Left ventricle myocardium inferior (tissue), 1 donor: ENCODE measurements at regions not wholly inside any gene's neighbourhood (a gene's known extent, or its start where the extent isn't known, plus 50 kb on each side); places are given as distances from the start of the nearest gene placed in this dataset.
"Not testable (repeated sequence)": the region's sequence is repeated elsewhere in the genome, so short reads cannot be mapped to it uniquely, and the experiment has no call there.

Experiments
- DNase-seq: peaks from one replicate; pipeline ENCODE4 v3.0.0-alpha.2; 2020
- H3K27ac ChIP-seq: fragments of 200-600 bp; replicated peaks from 2 replicates; pipeline ENCODE4 v1.8.0; 2021
- H3K27me3 ChIP-seq: fragments of 200-600 bp; 2 replicates; pipeline ENCODE4 v1.8.0; 2021; ENCODE audit warnings: low read depth
- H3K36me3 ChIP-seq: fragments of 200-600 bp; 2 replicates; pipeline ENCODE4 v1.8.0; 2021
- H3K4me1 ChIP-seq: fragments of 200-600 bp; 2 replicates; pipeline ENCODE4 v1.8.0; 2021
- H3K4me3 ChIP-seq: fragments of 200-600 bp; 2 replicates; pipeline ENCODE4 v1.8.0; 2021; ENCODE audit warnings: mild to moderate bottlenecking, moderate library complexity
- H3K9me3 ChIP-seq: fragments of 200-600 bp; replicated peaks from 2 replicates; pipeline ENCODE4 v1.8.0; 2021
- CTCF ChIP-seq: fragments of 200-600 bp; IDR thresholded peaks from 2 replicates; pipeline ENCODE4 v1.8.0; 2021; ENCODE audit warnings: antibody characterized with exemption, mild to moderate bottlenecking, borderline replicate concordance
- intact Hi-C: fragments of 100-400 bp; cut with micrococcal nuclease; formaldehyde crosslinking; loops from one replicate; pipeline ENCODE4 v1.11.0; 2022
- donor health status: DM: no; HTN: yes; CAD: no; lungs with severe emphysema.

- H3K4me3 ChIP-seq: no peak overlapping the region
- H3K27ac ChIP-seq: no peak overlapping the region
- H3K9me3 ChIP-seq: no peaks in the 10 kb centered on the region
- peaks cover 42% of the 10 kb centered on the region for H3K27me3 ChIP-seq
- no peak for TF ChIP-seq CTCF
- H3K4me1 ChIP-seq: peaks cover 3% of the 10 kb centered on the region
- H3K36me3 ChIP-seq: no peaks in the 10 kb centered on the region
- no peak for DNase-seq
- intact Hi-C loops: no loop called here
Observed at GRCh38 chr20:30503992-30504570, 753.4 kb upstream of the DEFB115 start.

- no peak for TF ChIP-seq CTCF
Observed at GRCh38 chr20:30505566-30505965, 751.9 kb upstream of the DEFB115 start.

GRCh38 chr20:30506100-30506499 lies 751.4 kb upstream of the DEFB115 start:
- Histone ChIP-seq H3K9me3 (peaks cover 3% of the 10 kb centered on the region), H3K4me1 (no peaks in the 10 kb centered on the region), H3K4me3 (no peak overlapping the region), H3K27ac (no peak overlapping the region), H3K36me3 (no peaks in the 10 kb centered on the region), H3K27me3 (peaks cover 21% of the 10 kb centered on the region)
- DNase-seq: no peak
- TF ChIP-seq CTCF: no peak
- intact Hi-C loops: no loop called here

More at GRCh38 chr20:30505566-30505965, 751.9 kb upstream of the DEFB115 start:
- intact Hi-C loops: no loop called here
- no peak overlapping the region for H3K27ac ChIP-seq
- DNase-seq: no peak
- H3K36me3 ChIP-seq: no peaks in the 10 kb centered on the region
- no peaks in the 10 kb centered on the region for H3K4me1 ChIP-seq
- no peaks in the 10 kb centered on the region for H3K9me3 ChIP-seq
- no peak overlapping the region for H3K4me3 ChIP-seq
- H3K27me3 ChIP-seq: peaks cover 27% of the 10 kb centered on the region

- intact Hi-C loops, H3K4me1 ChIP-seq, H3K4me3 ChIP-seq, H3K27ac ChIP-seq, H3K27me3 ChIP-seq, DNase-seq, H3K36me3 ChIP-seq: not testable (repeated sequence)
- peaks cover 20% of the 10 kb centered on the region for H3K9me3 ChIP-seq
Observed at GRCh38 chr20:30508382-30508781, 749.1 kb upstream of the DEFB115 start.

GRCh38 chr20:30511322-30512030 lies 746.0 kb upstream of the DEFB115 start:
- intact Hi-C loops: no loop called here
- Histone ChIP-seq H3K9me3 (peaks cover 21% of the 10 kb centered on the region), H3K4me1 (no peaks in the 10 kb centered on the region), H3K27me3 (no peaks in the 10 kb centered on the region), H3K36me3 (no peaks in the 10 kb centered on the region), H3K27ac (no peak overlapping the region), H3K4me3 (no peak overlapping the region)
- no peak for DNase-seq
- TF ChIP-seq CTCF: no peak

GRCh38 chr20:30513050-30513628 lies 744.3 kb upstream of the DEFB115 start:
- no peaks in the 10 kb centered on the region for H3K36me3 ChIP-seq
- H3K27me3 ChIP-seq: no peaks in the 10 kb centered on the region
- no peak for DNase-seq
- no peak overlapping the region for H3K27ac ChIP-seq
- no peak overlapping the region for H3K4me3 ChIP-seq
- peaks cover 21% of the 10 kb centered on the region for H3K9me3 ChIP-seq
- no peaks in the 10 kb centered on the region for H3K4me1 ChIP-seq
- intact Hi-C loops: no loop called here
- no peak for TF ChIP-seq CTCF

- intact Hi-C loops, H3K4me3 ChIP-seq, DNase-seq, H3K4me1 ChIP-seq, H3K27ac ChIP-seq, H3K36me3 ChIP-seq: not testable (repeated sequence)
- Histone ChIP-seq H3K27me3 (peaks cover 19% of the 10 kb centered on the region), H3K9me3 (peaks cover 20% of the 10 kb centered on the region)
Observed at GRCh38 chr20:30515915-30516314, 741.5 kb upstream of the DEFB115 start.

GRCh38 chr20:30518906-30519305 lies 738.6 kb upstream of the DEFB115 start:
- DNase-seq, H3K9me3 ChIP-seq, H3K4me3 ChIP-seq, intact Hi-C loops, H3K4me1 ChIP-seq, H3K36me3 ChIP-seq, H3K27ac ChIP-seq: not testable (repeated sequence)
- H3K27me3 ChIP-seq: peaks cover 19% of the 10 kb centered on the region
